BLaER1 treated with 17β-estradiol and CSF1 and Interleukin-3, amounts not matched to agents 10 nM and 100 nM (cell line): ENCODE measurements at regions not wholly inside any gene's neighbourhood (a gene's known extent, or its start where the extent isn't known, plus 50 kb on each side); places are given as distances from the start of the nearest gene placed in this dataset.

Experiments used
- H3K27ac ChIP-seq, 11 experiments: shearing (Covaris generic); formaldehyde crosslinking; 2 replicates each; pipeline ENCODE4 v1.8.1; 2022
- H3K27me3 ChIP-seq, 11 experiments: shearing (Covaris generic); formaldehyde crosslinking; 2 replicates each; pipeline ENCODE4 v1.8.1; 2022
- H3K36me3 ChIP-seq, 11 experiments: shearing (Covaris generic); formaldehyde crosslinking; 2 replicates each; pipeline ENCODE4 v1.8.1; 2022
- H3K4me1 ChIP-seq, 10 experiments: shearing (Covaris generic); formaldehyde crosslinking; 2 replicates each; pipeline ENCODE4 v1.8.1; 2022
- H3K4me2 ChIP-seq, 11 experiments: shearing (Covaris generic); formaldehyde crosslinking; 2 replicates each; pipeline ENCODE4 v1.8.1; 2022
- H3K4me3 ChIP-seq, 10 experiments: shearing (Covaris generic); formaldehyde crosslinking; 2 replicates each; pipeline ENCODE4 v1.8.1; 2022
- H3K9ac ChIP-seq, 11 experiments: shearing (Covaris generic); formaldehyde crosslinking; 2 replicates each; pipeline ENCODE4 v1.8.1; 2022
- H3K9me3 ChIP-seq, 11 experiments: shearing (Covaris generic); formaldehyde crosslinking; replicated peaks in 1 of 11; 2 replicates each; pipeline ENCODE4 v1.8.1; 2022
- H4K20me1 ChIP-seq, 11 experiments: shearing (Covaris generic); formaldehyde crosslinking; 2 replicates each; pipeline ENCODE4 v1.8.1; 2022
- Cebpa-rat ChIP-seq, 11 experiments: shearing (Covaris generic); IDR thresholded peaks; 2 replicates each; pipeline ENCODE4 v1.8.1; 2022

GRCh38 chr13:111867657-111868056, 199.3 kb upstream of the SOX1 start:
- Histone ChIP-seq H3K27me3 (no peaks in the 10 kb centered on the region), H3K4me3 (no peak overlapping the region), H4K20me1 (no peaks in the 10 kb centered on the region; a peak in 1 of 22 replicates), H3K9ac (no peak overlapping the region), H3K9me3 (peaks cover 11 to 24% (median 18%) of the 10 kb centered on the region in 11 experiments; a peak in 19 of 22 replicates), H3K4me1 (no peaks in the 10 kb centered on the region), H3K36me3 (no peaks in the 10 kb centered on the region), H3K4me2 (no peak overlapping the region), H3K27ac (no peak overlapping the region)
- TF ChIP-seq Cebpa-rat (IDR thresholded peaks at IDR 0.05) = no peak

- no peak overlapping the region for H3K27ac ChIP-seq
- H3K4me1 ChIP-seq = no peaks in the 10 kb centered on the region
- no peak overlapping the region for H3K4me2 ChIP-seq
- no peaks in the 10 kb centered on the region for H3K36me3 ChIP-seq
- no peaks in the 10 kb centered on the region; a peak in 1 of 22 replicates for H4K20me1 ChIP-seq
- H3K9me3 ChIP-seq = peaks cover 11 to 24% (median 18%) of the 10 kb centered on the region in 11 experiments; a peak in 19 of 22 replicates
- H3K4me3 ChIP-seq = no peak overlapping the region
- TF ChIP-seq Cebpa-rat (IDR thresholded peaks at IDR 0.05) = no peak
- H3K27me3 ChIP-seq = no peaks in the 10 kb centered on the region
- no peak overlapping the region for H3K9ac ChIP-seq
Observed at GRCh38 chr13:111868716-111869115, 198.2 kb upstream of the SOX1 start.

- H3K4me3 ChIP-seq = no peak overlapping the region
- no peak for TF ChIP-seq Cebpa-rat (IDR thresholded peaks at IDR 0.05)
- no peak overlapping the region for H3K9ac ChIP-seq
- H3K4me2 ChIP-seq = no peak overlapping the region
- H3K27me3 ChIP-seq = no peaks in the 10 kb centered on the region
- H3K9me3 ChIP-seq = peaks cover 6 to 20% (median 15%) of the 10 kb centered on the region in 11 experiments; a peak in 19 of 22 replicates
- H4K20me1 ChIP-seq = no peaks in the 10 kb centered on the region
- H3K27ac ChIP-seq = no peak overlapping the region
- H3K36me3 ChIP-seq = no peaks in the 10 kb centered on the region
- H3K4me1 ChIP-seq = no peaks in the 10 kb centered on the region
Observed at GRCh38 chr13:111872475-111873150, 194.3 kb upstream of the SOX1 start.

GRCh38 chr13:111873676-111874178, 193.2 kb upstream of the SOX1 start:
- Histone ChIP-seq H3K9me3 (peaks cover 1 to 9% (median 5%) of the 10 kb centered on the region in 11 experiments; a peak in 9 of 22 replicates), H3K27me3 (no peaks in the 10 kb centered on the region), H3K27ac (no peak overlapping the region), H3K4me3 (no peak overlapping the region), H3K4me1 (no peaks in the 10 kb centered on the region), H3K36me3 (no peaks in the 10 kb centered on the region), H4K20me1 (no peaks in the 10 kb centered on the region), H3K4me2 (no peak overlapping the region), H3K9ac (no peak overlapping the region)
- no peak for TF ChIP-seq Cebpa-rat (IDR thresholded peaks at IDR 0.05)

- TF ChIP-seq Cebpa-rat (IDR thresholded peaks at IDR 0.05) = no peak
- no peaks in the 10 kb centered on the region for H4K20me1 ChIP-seq
- H3K36me3 ChIP-seq = no peaks in the 10 kb centered on the region
- H3K4me3 ChIP-seq = no peak overlapping the region
- H3K9ac ChIP-seq = no peak overlapping the region
- H3K27ac ChIP-seq = no peak overlapping the region
- H3K9me3 ChIP-seq = peaks cover 0 to 4% (median 0%) of the 10 kb centered on the region in 11 experiments; a peak in 1 of 22 replicates
- H3K4me1 ChIP-seq = no peaks in the 10 kb centered on the region
- no peak overlapping the region for H3K4me2 ChIP-seq
- no peaks in the 10 kb centered on the region for H3K27me3 ChIP-seq
Observed at GRCh38 chr13:111874981-111875380, 192.0 kb upstream of the SOX1 start.

- Histone ChIP-seq H3K9me3 (peaks cover 0 to 4% (median 0%) of the 10 kb centered on the region in 11 experiments; a peak in 1 of 22 replicates), H3K4me2 (no peak overlapping the region), H3K27ac (no peak overlapping the region), H4K20me1 (0 out of 22 replicates have a peak, but pooled peaks cover 0 to 4% (median 0%) of the 10 kb centered on the region in 11 experiments), H3K4me1 (no peaks in the 10 kb centered on the region), H3K36me3 (no peaks in the 10 kb centered on the region), H3K27me3 (no peaks in the 10 kb centered on the region), H3K4me3 (no peak overlapping the region), H3K9ac (no peak overlapping the region)
- no peak for TF ChIP-seq Cebpa-rat (IDR thresholded peaks at IDR 0.05)
Observed at GRCh38 chr13:111875915-111876314, 191.0 kb upstream of the SOX1 start.

- Histone ChIP-seq H3K4me1 (no peaks in the 10 kb centered on the region), H4K20me1 (0 out of 22 replicates have a peak, but pooled peaks cover 0 to 4% (median 0%) of the 10 kb centered on the region in 11 experiments), H3K36me3 (no peaks in the 10 kb centered on the region), H3K9me3 (peaks cover 0 to 4% (median 0%) of the 10 kb centered on the region in 11 experiments; a peak in 1 of 22 replicates), H3K9ac (no peak overlapping the region), H3K27ac (no peak overlapping the region), H3K27me3 (no peaks in the 10 kb centered on the region), H3K4me2 (no peak overlapping the region), H3K4me3 (no peak overlapping the region)
- TF ChIP-seq Cebpa-rat (IDR thresholded peaks at IDR 0.05) = no peak
Observed at GRCh38 chr13:111876506-111876905, 190.4 kb upstream of the SOX1 start.

- Histone ChIP-seq H3K4me3 (no peak overlapping the region), H3K9ac (no peak overlapping the region), H3K9me3 (peaks cover 0 to 4% (median 0%) of the 10 kb centered on the region in 11 experiments; a peak in 1 of 22 replicates), H3K27me3 (no peaks in the 10 kb centered on the region), H3K36me3 (no peaks in the 10 kb centered on the region), H4K20me1 (0 out of 22 replicates have a peak, but pooled peaks cover 0 to 4% (median 0%) of the 10 kb centered on the region in 11 experiments), H3K4me2 (no peak overlapping the region), H3K27ac (no peak overlapping the region), H3K4me1 (no peaks in the 10 kb centered on the region)
- TF ChIP-seq Cebpa-rat (IDR thresholded peaks at IDR 0.05) = no peak
Observed at GRCh38 chr13:111877906-111878305, 189.0 kb upstream of the SOX1 start.

GRCh38 chr13:111879719-111880118, 187.2 kb upstream of the SOX1 start:
- no peak overlapping the region for H3K9ac ChIP-seq
- no peak for TF ChIP-seq Cebpa-rat (IDR thresholded peaks at IDR 0.05)
- no peaks in the 10 kb centered on the region for H3K4me1 ChIP-seq
- no peaks in the 10 kb centered on the region for H3K27me3 ChIP-seq
- no peaks in the 10 kb centered on the region for H3K9me3 ChIP-seq
- 0 out of 22 replicates have a peak, but pooled peaks cover 0 to 4% (median 0%) of the 10 kb centered on the region in 11 experiments for H4K20me1 ChIP-seq
- no peak overlapping the region for H3K4me2 ChIP-seq
- H3K27ac ChIP-seq = no peak overlapping the region
- no peak overlapping the region for H3K4me3 ChIP-seq
- no peaks in the 10 kb centered on the region for H3K36me3 ChIP-seq
